Left renal pelvis (tissue), 4 donors: ENCODE measurements at regions not wholly inside any gene's neighbourhood (a gene's known extent, or its start where the extent isn't known, plus 50 kb on each side); places are given as distances from the start of the nearest gene placed in this dataset.
"Not testable (repeated sequence)": the region's sequence is repeated elsewhere in the genome, so short reads cannot be mapped to it uniquely, and the experiment has no call there.

Experiments
- DNase-seq, 4 donors: peaks; one replicate each; pipeline ENCODE4 v3.0.0-alpha.2; 2013; ENCODE audit warnings: low read depth in 4 of 4, low spot score in 3 of 4

GRCh38 chr2:87343347-87343746 is 321.7 kb upstream of the PLGLB1 start:
- DNase-seq = not testable (repeated sequence)

DNA sequence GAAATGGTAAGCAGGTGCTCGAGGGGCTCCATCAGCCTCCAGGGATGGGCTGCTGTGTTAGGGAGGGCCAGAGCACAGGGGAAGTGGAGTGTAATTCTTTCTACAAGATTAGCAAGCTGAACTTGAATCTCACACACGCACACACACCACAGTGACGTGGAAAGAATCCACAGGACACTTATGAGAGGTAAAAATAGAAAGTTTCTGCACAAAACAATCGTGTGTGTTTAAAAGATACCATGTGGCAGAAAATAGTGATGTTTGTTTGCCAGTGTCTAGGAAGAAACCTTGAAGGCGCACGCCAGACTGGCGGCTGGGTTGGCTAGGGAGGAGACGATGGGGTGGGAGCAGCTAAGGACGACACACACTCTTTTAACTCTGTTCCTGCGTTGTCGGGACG is 323.6 kb upstream of the PLGLB1 start:
- not testable (repeated sequence) for DNase-seq

DNA sequence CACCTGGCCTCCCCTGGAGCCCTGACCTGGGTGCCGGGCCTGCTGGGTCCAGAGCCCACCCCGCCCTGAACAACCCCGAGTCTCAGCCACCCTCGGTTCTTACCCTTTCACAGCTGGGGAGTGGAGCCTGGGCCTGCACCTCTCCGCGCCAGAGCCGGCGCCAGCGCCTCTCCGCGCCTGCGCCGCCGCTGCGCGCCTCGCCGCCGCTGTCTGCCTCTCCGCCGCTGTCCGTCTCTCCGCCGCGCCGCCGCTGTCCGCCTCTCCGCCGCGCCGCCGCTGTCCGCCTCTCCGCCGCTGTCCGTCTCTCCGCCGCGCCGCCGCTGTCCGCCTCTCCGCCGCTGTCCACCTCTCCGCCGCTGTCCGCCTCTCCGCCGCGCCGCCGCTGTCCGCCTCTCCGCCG is 326.9 kb upstream of the PLGLB1 start:
- DNase-seq = not testable (repeated sequence)

DNA sequence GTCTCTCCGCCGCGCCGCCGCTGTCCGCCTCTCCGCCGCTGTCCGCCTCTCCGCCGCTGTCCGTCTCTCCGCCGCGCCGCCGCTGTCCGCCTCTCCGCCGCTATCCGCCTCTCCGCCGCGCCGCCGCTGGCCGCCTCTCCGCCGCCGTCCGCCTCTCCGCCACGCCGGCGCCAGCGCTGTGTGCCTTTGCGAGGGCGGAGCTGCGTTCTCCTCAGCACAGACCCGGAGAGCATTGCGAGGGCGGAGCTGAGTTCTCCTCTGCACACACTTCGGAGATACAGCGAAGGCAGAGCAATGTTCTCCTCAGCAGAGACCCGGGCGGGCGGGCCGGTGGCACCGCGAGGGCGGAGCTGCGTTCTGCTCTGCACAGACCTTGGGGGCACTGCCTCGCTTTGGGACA is 327.4 kb upstream of the PLGLB1 start:
- DNase-seq = not testable (repeated sequence)

GRCh38 chr2:87352178-87352934 is 330.7 kb upstream of the PLGLB1 start:
- DNase-seq = not testable (repeated sequence)

DNA sequence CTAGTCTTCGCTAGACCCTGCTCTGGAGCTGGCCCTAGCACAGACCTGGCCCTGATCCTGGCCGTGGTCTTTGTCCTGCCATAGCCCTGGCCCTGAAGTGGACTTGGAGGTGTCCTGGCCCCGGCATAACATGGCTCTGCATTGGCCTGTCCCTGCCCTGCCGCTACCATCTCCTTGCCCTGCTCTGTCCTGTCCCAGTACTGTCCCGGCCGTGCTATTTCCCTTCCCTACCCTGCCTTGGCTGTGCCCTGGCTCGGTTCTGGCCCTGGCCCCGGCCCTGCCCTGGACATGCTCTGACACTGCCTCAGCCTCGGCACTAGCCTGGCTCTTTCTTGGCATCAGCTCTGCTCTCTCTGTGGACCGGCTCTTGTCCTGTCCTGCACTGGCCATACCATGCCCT is 331.8 kb upstream of the PLGLB1 start:
- not testable (repeated sequence) for DNase-seq

- DNase-seq = not testable (repeated sequence)
Observed at GRCh38 chr2:87354102-87354501, 332.5 kb upstream of the PLGLB1 start.

- not testable (repeated sequence) for DNase-seq
Observed at GRCh38 chr2:87360250-87360649, 338.6 kb upstream of the PLGLB1 start.

DNA sequence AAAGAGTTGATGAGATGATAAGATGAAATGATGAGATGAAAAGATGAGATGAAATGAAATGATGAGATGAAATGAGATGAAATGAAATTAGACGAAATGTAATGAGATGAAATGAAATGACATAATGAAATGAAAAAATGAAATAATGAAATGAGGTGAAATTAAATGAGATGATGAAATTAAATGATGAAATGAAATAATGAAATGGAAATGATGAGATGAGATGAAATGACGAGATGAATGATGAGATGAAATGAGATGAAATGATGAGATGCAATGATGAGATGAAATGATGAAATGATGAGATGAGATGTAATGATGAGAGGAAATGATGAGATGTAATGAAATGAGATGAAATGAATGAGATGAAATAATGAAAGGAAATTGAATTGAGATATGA is 339.3 kb upstream of the PLGLB1 start:
- not testable (repeated sequence) for DNase-seq

- not testable (repeated sequence) for DNase-seq
Observed at GRCh38 chr2:87361805-87362204, 340.2 kb upstream of the PLGLB1 start.

DNA sequence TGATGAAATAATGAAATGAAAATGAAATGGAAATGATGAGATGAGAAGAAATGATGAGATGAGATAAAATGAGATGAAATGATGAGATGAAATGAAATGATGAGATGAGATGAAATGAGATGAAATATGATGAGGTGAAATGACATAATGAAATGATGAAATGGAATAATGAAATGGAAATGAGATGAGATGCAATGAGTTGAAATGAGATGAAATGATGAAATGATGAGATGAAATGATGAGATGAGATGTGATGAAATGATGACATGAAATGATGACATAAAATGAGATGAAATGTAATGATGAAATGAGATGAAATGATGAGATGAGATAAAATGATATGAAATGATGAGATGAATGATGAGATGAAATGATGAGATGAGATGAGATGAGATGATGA is 342.7 kb upstream of the PLGLB1 start:
- not testable (repeated sequence) for DNase-seq

GRCh38 chr2:87365038-87365437 is 343.4 kb upstream of the PLGLB1 start:
- DNase-seq = not testable (repeated sequence)

DNA sequence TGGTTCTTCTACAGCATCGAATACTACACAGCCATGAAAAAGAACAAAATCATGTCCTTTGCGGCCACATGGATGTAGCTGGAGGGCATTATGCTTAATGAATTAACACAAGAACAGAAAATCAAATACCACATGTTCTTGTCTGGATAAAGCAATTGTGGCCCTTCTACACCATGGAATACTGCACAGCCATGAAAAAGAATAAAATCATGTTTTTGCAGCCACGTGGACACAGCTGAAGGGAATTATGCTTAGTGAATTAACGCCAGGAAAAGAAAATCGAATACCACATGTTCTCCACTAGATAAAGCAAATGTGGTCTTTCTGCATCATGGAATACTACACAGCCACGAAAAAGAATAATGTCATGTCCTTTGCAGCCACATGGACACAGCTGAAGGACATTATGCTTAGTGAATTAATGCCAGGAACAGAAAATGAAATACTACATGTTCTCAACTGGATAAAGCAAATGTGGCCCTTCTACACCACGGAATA is 361.8 kb upstream of the PLGLB2 start:
- DNase-seq = not testable (repeated sequence)

DNA sequence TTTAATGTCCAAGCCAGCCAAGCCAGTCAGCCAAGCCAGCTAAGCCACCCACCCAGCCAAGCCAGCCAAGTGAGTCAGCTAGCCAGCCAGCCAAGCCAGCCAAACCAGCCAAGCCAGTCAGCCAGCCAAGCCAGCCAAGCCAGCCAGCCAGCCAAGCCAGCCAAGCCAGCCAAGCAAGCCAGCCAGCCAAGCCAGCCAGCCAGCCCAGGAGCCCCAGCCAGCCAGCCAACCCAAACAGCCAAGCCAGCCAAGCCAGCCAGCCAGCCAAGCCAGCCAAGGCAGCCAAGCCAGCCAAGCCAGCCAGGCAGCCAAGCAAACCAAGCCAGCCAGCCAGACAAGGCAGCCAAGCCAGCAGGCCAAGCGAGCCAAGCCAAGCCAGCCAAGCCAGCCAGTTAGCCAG is 352.1 kb upstream of the PLGLB2 start:
- not testable (repeated sequence) for DNase-seq

- not testable (repeated sequence) for DNase-seq
Observed at GRCh38 chr2:87396551-87397265, 351.2 kb upstream of the PLGLB2 start.

- DNase-seq = not testable (repeated sequence)
Observed at GRCh38 chr2:87397276-87398065, 350.4 kb upstream of the PLGLB2 start.

DNA sequence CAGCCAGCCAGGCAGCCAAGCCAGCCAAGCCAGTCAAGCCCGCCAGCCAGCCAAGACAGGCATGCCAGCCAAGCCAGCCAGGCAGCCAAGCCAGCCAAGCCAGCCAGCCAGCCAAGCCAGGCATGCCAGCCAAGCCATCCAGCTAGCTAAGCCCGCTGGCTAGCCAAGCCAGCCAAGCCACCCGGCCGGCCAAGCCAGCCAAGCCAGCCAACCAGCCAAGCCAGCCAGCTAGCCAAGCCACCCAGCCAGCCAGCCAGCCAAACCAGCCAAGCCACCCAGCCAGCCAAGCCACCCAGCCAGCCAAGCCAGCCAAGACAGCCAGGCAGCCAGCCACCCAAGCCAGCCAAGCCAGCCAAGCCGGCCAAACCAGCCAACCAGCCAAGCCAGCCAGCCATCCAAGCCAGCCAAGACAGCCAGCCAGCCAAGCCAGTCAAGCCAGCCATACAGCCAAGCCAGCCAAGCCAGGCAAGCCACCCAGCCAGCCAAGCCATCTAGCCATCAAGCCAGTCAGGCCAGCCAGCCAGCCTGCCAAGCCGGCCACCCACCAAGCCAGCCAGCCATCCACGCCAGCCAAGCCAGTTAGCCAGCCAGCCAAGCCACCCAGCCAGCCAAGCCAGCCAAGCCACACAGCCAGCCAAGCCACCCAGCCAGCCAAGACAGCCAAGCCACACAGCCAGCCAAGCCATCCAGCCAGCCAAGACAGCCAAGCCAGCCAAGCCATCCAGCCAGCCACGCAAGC is 349.2 kb upstream of the PLGLB2 start:
- not testable (repeated sequence) for DNase-seq

DNA sequence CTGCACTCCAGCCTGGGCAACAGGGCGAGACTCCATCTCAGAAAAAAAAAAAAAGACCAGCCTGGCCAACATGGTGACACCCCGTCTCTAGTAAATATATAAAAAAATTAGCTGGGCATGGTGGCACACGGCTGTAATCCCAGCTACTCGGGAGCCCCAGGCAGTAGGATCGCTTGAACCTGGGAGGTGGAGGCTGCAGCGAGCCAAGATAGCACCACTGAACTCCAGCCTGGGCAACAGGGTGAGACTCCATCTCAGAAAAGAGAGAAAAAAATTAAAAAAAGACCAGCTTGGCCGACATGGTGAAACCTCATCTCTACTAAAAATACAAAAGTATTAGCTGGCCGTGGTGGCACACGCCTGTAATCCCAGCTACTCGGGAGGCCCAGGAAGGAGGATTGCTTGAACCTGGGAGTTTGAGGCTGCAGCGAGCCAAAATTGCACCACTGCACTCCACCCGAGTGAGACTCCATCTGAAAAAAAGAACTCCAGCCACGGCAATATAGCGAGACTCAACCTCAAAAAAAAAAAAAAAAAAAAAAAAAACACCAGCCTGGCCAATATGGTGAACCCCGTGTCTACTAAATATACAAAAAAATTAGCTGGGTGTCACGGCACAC is 346.1 kb upstream of the PLGLB2 start:
- DNase-seq = no peak

DNA sequence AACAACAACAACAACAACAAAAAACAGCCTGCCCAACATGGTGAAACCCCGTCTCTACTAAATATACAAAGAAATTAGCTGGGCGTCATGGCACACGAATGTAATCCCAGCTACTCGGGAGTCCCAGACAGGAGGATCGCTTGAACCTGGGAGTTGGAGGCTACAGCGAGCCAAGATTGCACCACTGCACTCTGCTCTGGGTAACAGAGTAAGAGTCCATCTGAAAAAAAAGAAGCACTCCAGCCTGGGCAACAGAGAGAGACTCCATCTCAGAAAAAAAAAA is 344.1 kb upstream of the PLGLB2 start:
- no peak for DNase-seq
